Naive thymus-derived CD4-positive, alpha-beta T cell (primary cell): ENCODE measurements at regions not wholly inside any gene's neighbourhood (a gene's known extent, or its start where the extent isn't known, plus 50 kb on each side); places are given as distances from the start of the nearest gene placed in this dataset.

Experiments used
- ATAC-seq: fragments of 150-1000 bp; cut with Tn5 transposase; 2 replicates; pipeline ENCODE4 v1.10.0; 2021; ENCODE audit warnings: mild to moderate bottlenecking, moderate library complexity
- CTCF ChIA-PET: fragments of 350-600 bp; sonication (Branson Sonifier 250); formaldehyde crosslinking; loops from one replicate; lab custom pipeline; 2021; ENCODE audit warnings: antibody characterized with exemption; lab: Charles Lee
- POLR2A ChIA-PET: fragments of 350-600 bp; sonication (Branson Sonifier 250); formaldehyde crosslinking; loops from one replicate; lab custom pipeline; 2021; ENCODE audit warnings: antibody characterized with exemption, inconsistent platforms; lab: Charles Lee
- DNase-seq, 9 donors: peaks; one replicate each; pipeline versions ENCODE4 v3.0.0 to v3.0.0-alpha.2; 2020 to 2022; ENCODE audit warnings: mixed read lengths in 1 of 9
- H3K27ac ChIP-seq: one replicate; pipeline ENCODE4 v1.7.0; 2013; ENCODE audit warnings: mild to moderate bottlenecking, low read depth, low read length, moderate library complexity
- H3K27me3 ChIP-seq, 2 donors: one replicate each; pipeline ENCODE4 v1.7.0; 2013; ENCODE audit warnings: low read length in 2 of 2, mild to moderate bottlenecking in 2 of 2, moderate library complexity in 2 of 2; ENCODE audit not compliant: control insufficient read depth in 2 of 2, insufficient read depth in 2 of 2
- H3K36me3 ChIP-seq, 3 experiments: 1 replicate in 2 of 3; 2 replicates in 1 of 3; pipeline ENCODE4 v1.7.0; 2013; ENCODE audit warnings: low read length in 3 of 3, mild to moderate bottlenecking in 3 of 3, moderate library complexity in 1 of 3; ENCODE audit not compliant: insufficient read depth in 3 of 3, control insufficient read depth in 2 of 3
- H3K4me1 ChIP-seq, 2 donors: one replicate each; pipeline ENCODE4 v1.7.0; 2013; ENCODE audit warnings: low read length in 2 of 2, mild to moderate bottlenecking in 2 of 2, moderate library complexity in 1 of 2; ENCODE audit not compliant: control insufficient read depth in 2 of 2, insufficient read depth in 2 of 2
- H3K4me3 ChIP-seq: 2 replicates; pipeline ENCODE4 v1.7.0; 2013; ENCODE audit warnings: mild to moderate bottlenecking, low read length
- H3K9me3 ChIP-seq, 3 experiments: 1 replicate in 2 of 3; 2 replicates in 1 of 3; pipeline ENCODE4 v1.7.0; 2013; ENCODE audit warnings: low read length in 3 of 3; ENCODE audit not compliant: control insufficient read depth in 2 of 3
- H3K27ac Mint-ChIP-seq, 9 donors: one replicate each; pipeline ENCODE4 v1.8.0; 2020 to 2022; ENCODE audit warnings: mixed read lengths in 9 of 9, mild to moderate bottlenecking in 8 of 9, moderate library complexity in 5 of 9, inconsistent platforms in 2 of 9
- H3K27me3 Mint-ChIP-seq, 5 donors: one replicate each; pipeline ENCODE4 v1.8.0; 2021 to 2022; ENCODE audit warnings: mixed read lengths in 5 of 5, mild to moderate bottlenecking in 1 of 5
- H3K36me3 Mint-ChIP-seq, 5 donors: one replicate each; pipeline ENCODE4 v1.8.0; 2020 to 2022; ENCODE audit warnings: mixed read lengths in 5 of 5, mild to moderate bottlenecking in 3 of 5, inconsistent platforms in 1 of 5
- H3K4me1 Mint-ChIP-seq, 7 donors: one replicate each; pipeline ENCODE4 v1.8.0; 2020 to 2022; ENCODE audit warnings: mixed read lengths in 7 of 7, mild to moderate bottlenecking in 3 of 7, inconsistent platforms in 1 of 7
- H3K4me3 Mint-ChIP-seq, 10 donors: one replicate each; pipeline ENCODE4 v1.8.0; 2020 to 2022; ENCODE audit warnings: mild to moderate bottlenecking in 10 of 10, mixed read lengths in 10 of 10, moderate library complexity in 6 of 10, inconsistent platforms in 2 of 10
- H3K9me3 Mint-ChIP-seq, 11 donors: one replicate each; pipeline ENCODE4 v1.8.0; 2020 to 2022; ENCODE audit warnings: mixed read lengths in 11 of 11, mild to moderate bottlenecking in 4 of 11, inconsistent platforms in 1 of 11, moderate library complexity in 1 of 11
- intact Hi-C, 2 donors: fragments of 100-400 bp; cut with micrococcal nuclease; formaldehyde crosslinking; loops; one replicate each; pipeline ENCODE4 v1.15.1; 2023

- H3K4me3 Mint-ChIP-seq: no peak overlapping the region
- DNase-seq: no peak
- H3K36me3 Mint-ChIP-seq: peaks cover 0 to 9% (median 0%) of the 10 kb centered on the region in 5 donors
- H3K27ac Mint-ChIP-seq: no peak overlapping the region
- H3K36me3 ChIP-seq: no peaks in the 10 kb centered on the region
- peaks cover 26 to 27% of the 10 kb centered on the region in 2 donors for H3K4me1 ChIP-seq
- H3K27me3 Mint-ChIP-seq: peaks cover 0 to 10% (median 0%) of the 10 kb centered on the region in 5 donors
- no peak overlapping the region for H3K27ac ChIP-seq
- H3K4me1 Mint-ChIP-seq: peaks cover 27 to 54% (median 48%) of the 10 kb centered on the region in 7 donors
- intact Hi-C loops: no loop called here
- H3K9me3 Mint-ChIP-seq: peaks cover 0 to 3% (median 0%) of the 10 kb centered on the region in 11 donors
- ChIA-PET POLR2A (no interaction called here), CTCF (no interaction called here)
- no peak overlapping the region for H3K4me3 ChIP-seq
- ATAC-seq: no peak
- H3K9me3 ChIP-seq: no peaks in the 10 kb centered on the region
- H3K27me3 ChIP-seq: no peaks in the 10 kb centered on the region
Measured at GRCh38 chr2:43057026-43057741, 169.2 kb downstream of the ZFP36L2 start.

DNA sequence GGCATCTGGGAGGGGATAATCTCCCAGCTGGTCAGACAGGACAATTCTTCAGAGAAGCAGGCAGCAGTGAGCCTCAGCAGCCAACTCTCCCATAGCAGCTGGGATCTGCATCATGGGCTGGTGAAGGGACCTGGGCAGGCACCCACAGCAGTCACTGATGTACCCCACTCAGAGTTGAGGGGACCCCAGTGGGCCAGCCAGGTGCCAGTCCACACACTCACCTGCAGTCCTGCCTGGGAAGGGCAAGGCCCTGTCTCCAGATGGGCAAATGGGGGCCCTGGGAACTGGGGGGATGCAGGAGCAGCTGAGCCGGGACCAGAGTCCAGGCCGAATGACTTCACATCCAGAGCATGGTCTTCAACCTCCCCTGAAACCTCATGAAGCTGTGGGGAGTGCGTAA, 170.4 kb downstream of the ZFP36L2 start:
- H3K27me3 ChIP-seq: no peaks in the 10 kb centered on the region
- Mint-ChIP-seq H3K27ac (peak overlapping the region in 2 of 9 donors; percentile 29 to 48), H3K9me3 (no peaks in the 10 kb centered on the region), H3K4me3 (no peak overlapping the region), H3K4me1 (peaks cover 29 to 54% (median 50%) of the 10 kb centered on the region in 7 donors), H3K36me3 (peaks cover 0 to 2% (median 0%) of the 10 kb centered on the region in 5 donors), H3K27me3 (peaks cover 0 to 11% (median 0%) of the 10 kb centered on the region in 5 donors)
- ChIA-PET POLR2A (interaction anchor here (0.6 kb wide), 1 partner anchor 163 kb away, joined by 3 read pairs; no protein-coding TSS in a partner anchor), CTCF (no interaction called here)
- H3K36me3 ChIP-seq: no peaks in the 10 kb centered on the region
- peaks cover 26 to 35% of the 10 kb centered on the region in 2 donors for H3K4me1 ChIP-seq
- no peak overlapping the region for H3K4me3 ChIP-seq
- intact Hi-C loops: no loop called here
- H3K27ac ChIP-seq: no peak overlapping the region
- ATAC-seq (no peak), DNase-seq (no peak)
- H3K9me3 ChIP-seq: no peaks in the 10 kb centered on the region

GRCh38 chr2:43055086-43055912, 171.1 kb downstream of the ZFP36L2 start:
- peak overlapping the region in 3 of 9 donors; percentile 29 to 51 (median 48) for H3K27ac Mint-ChIP-seq
- no peak overlapping the region for H3K4me3 Mint-ChIP-seq
- H3K4me3 ChIP-seq: no peak overlapping the region
- ATAC-seq: no peak
- no peaks in the 10 kb centered on the region for H3K9me3 Mint-ChIP-seq
- H3K27ac ChIP-seq: no peak overlapping the region
- H3K27me3 Mint-ChIP-seq: peaks cover 0 to 11% (median 0%) of the 10 kb centered on the region in 5 donors
- POLR2A ChIA-PET: no interaction called here
- H3K36me3 Mint-ChIP-seq: peaks cover 0 to 2% (median 0%) of the 10 kb centered on the region in 5 donors
- DNase-seq: no peak
- H3K9me3 ChIP-seq: no peaks in the 10 kb centered on the region
- CTCF ChIA-PET: no interaction called here
- H3K27me3 ChIP-seq: no peaks in the 10 kb centered on the region
- peaks cover 20 to 33% of the 10 kb centered on the region in 2 donors for H3K4me1 ChIP-seq
- peaks cover 32 to 54% (median 50%) of the 10 kb centered on the region in 7 donors for H3K4me1 Mint-ChIP-seq
- H3K36me3 ChIP-seq: no peaks in the 10 kb centered on the region
- intact Hi-C loops: no loop called here

DNA sequence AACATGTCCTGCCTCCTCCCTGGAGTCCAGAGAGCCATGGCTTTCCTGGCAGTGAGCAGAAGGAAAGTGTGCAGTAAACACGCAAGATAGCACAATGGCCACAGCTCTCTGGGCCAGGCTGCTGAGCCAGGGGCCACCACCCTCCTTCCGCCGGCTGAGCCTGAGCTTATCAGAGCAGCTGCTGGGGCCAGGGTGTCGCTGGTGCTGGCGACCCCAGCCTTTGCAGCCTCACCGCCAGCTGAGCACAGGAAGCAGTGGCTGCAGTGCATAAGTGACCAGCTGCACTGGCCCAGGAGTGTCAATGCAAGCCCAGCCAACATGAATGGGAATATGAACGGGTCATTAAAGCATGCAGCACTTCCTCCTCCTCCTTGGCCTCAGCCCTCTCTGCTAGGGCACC, 172.0 kb downstream of the ZFP36L2 start:
- no peaks in the 10 kb centered on the region for H3K9me3 Mint-ChIP-seq
- H3K36me3 Mint-ChIP-seq: no peaks in the 10 kb centered on the region
- peaks cover 0 to 13% (median 0%) of the 10 kb centered on the region in 5 donors for H3K27me3 Mint-ChIP-seq
- intact Hi-C loops: loop anchor here in 1 of 2 donors (5.0 kb wide), 1 partner anchor 118 kb away; no protein-coding TSS in a partner anchor
- H3K4me3 Mint-ChIP-seq: no peak overlapping the region
- Histone ChIP-seq H3K36me3 (no peaks in the 10 kb centered on the region), H3K9me3 (no peaks in the 10 kb centered on the region), H3K4me3 (no peak overlapping the region), H3K27me3 (no peaks in the 10 kb centered on the region), H3K27ac (no peak overlapping the region), H3K4me1 (peaks cover 11 to 24% of the 10 kb centered on the region in 2 donors)
- no peak for DNase-seq
- CTCF ChIA-PET: no interaction called here
- peaks cover 26 to 47% (median 41%) of the 10 kb centered on the region in 7 donors for H3K4me1 Mint-ChIP-seq
- ATAC-seq: no peak
- POLR2A ChIA-PET: no interaction called here
- no peak overlapping the region for H3K27ac Mint-ChIP-seq

- peaks cover 21 to 39% (median 31%) of the 10 kb centered on the region in 7 donors for H3K4me1 Mint-ChIP-seq
- no peaks in the 10 kb centered on the region for H3K9me3 Mint-ChIP-seq
- H3K27ac Mint-ChIP-seq: no peak overlapping the region
- H3K4me1 ChIP-seq: peaks cover 0 to 11% of the 10 kb centered on the region in 2 donors
- ATAC-seq (no peak), DNase-seq (no peak)
- ChIA-PET CTCF (no interaction called here), POLR2A (interaction anchor here (0.6 to 1.4 kb wide), 2 partner anchors 9 to 122 kb away, joined by 4 read pairs; no protein-coding TSS in a partner anchor)
- H3K4me3 Mint-ChIP-seq: no peak overlapping the region
- H3K27me3 Mint-ChIP-seq: peaks cover 0 to 13% (median 0%) of the 10 kb centered on the region in 5 donors
- H3K36me3 ChIP-seq: no peaks in the 10 kb centered on the region
- no peak overlapping the region for H3K4me3 ChIP-seq
- no peaks in the 10 kb centered on the region for H3K36me3 Mint-ChIP-seq
- no peaks in the 10 kb centered on the region for H3K9me3 ChIP-seq
- no peaks in the 10 kb centered on the region for H3K27me3 ChIP-seq
- intact Hi-C loops: loop anchor here in 1 of 2 donors (5.0 kb wide), 1 partner anchor 119 kb away; no protein-coding TSS in a partner anchor
- no peak overlapping the region for H3K27ac ChIP-seq
Measured at GRCh38 chr2:43052944-43053306, 173.5 kb downstream of the ZFP36L2 start.

- H3K9me3 ChIP-seq: no peaks in the 10 kb centered on the region
- no peak overlapping the region for H3K4me3 ChIP-seq
- POLR2A ChIA-PET: interaction anchor here (0.6 to 1.6 kb wide), 10 partner anchors 8 to 177 kb away, joined by 3 to 7 read pairs (median 4); no protein-coding TSS in a partner anchor
- no peaks in the 10 kb centered on the region for H3K36me3 Mint-ChIP-seq
- peaks cover 0 to 11% of the 10 kb centered on the region in 2 donors for H3K4me1 ChIP-seq
- no peaks in the 10 kb centered on the region for H3K27me3 ChIP-seq
- no peak for ATAC-seq
- CTCF ChIA-PET: interaction anchor here (1.4 kb wide), 1 partner anchor 29 kb away, joined by 6 read pairs; no protein-coding TSS in a partner anchor
- intact Hi-C loops: loop anchor here in 1 of 2 donors (5.0 kb wide), 1 partner anchor 120 kb away; no protein-coding TSS in a partner anchor
- peaks cover 0 to 13% (median 0%) of the 10 kb centered on the region in 5 donors for H3K27me3 Mint-ChIP-seq
- H3K27ac ChIP-seq: no peak overlapping the region
- DNase-seq: no peak
- H3K27ac Mint-ChIP-seq: peak overlapping the region in 3 of 9 donors; percentile 39 to 65 (median 51)
- peaks cover 23 to 39% (median 31%) of the 10 kb centered on the region in 7 donors for H3K4me1 Mint-ChIP-seq
- no peaks in the 10 kb centered on the region for H3K36me3 ChIP-seq
- H3K4me3 Mint-ChIP-seq: peak overlapping the region in 2 of 10 donors; percentile 24 to 48
- no peaks in the 10 kb centered on the region for H3K9me3 Mint-ChIP-seq
Measured at GRCh38 chr2:43052204-43052943, 174.0 kb downstream of the ZFP36L2 start.
